Naive thymus-derived CD4-positive, alpha-beta T cell (primary cell): ENCODE measurements at regions not wholly inside any gene's neighbourhood (a gene's known extent, or its start where the extent isn't known, plus 50 kb on each side); places are given as distances from the start of the nearest gene placed in this dataset.

Experiments
- ATAC-seq: fragments of 150-1000 bp; cut with Tn5 transposase; 2 replicates; pipeline ENCODE4 v1.10.0; 2021; ENCODE audit warnings: mild to moderate bottlenecking, moderate library complexity
- CTCF ChIA-PET: fragments of 350-600 bp; sonication (Branson Sonifier 250); formaldehyde crosslinking; loops from one replicate; lab custom pipeline; 2021; ENCODE audit warnings: antibody characterized with exemption; lab: Charles Lee
- POLR2A ChIA-PET: fragments of 350-600 bp; sonication (Branson Sonifier 250); formaldehyde crosslinking; loops from one replicate; lab custom pipeline; 2021; ENCODE audit warnings: antibody characterized with exemption, inconsistent platforms; lab: Charles Lee
- DNase-seq, 9 donors: peaks; one replicate each; pipeline versions ENCODE4 v3.0.0 to v3.0.0-alpha.2; 2020 to 2022; ENCODE audit warnings: mixed read lengths in 1 of 9
- H3K27ac ChIP-seq: one replicate; pipeline ENCODE4 v1.7.0; 2013; ENCODE audit warnings: mild to moderate bottlenecking, low read depth, low read length, moderate library complexity
- H3K27me3 ChIP-seq, 2 donors: one replicate each; pipeline ENCODE4 v1.7.0; 2013; ENCODE audit warnings: low read length in 2 of 2, mild to moderate bottlenecking in 2 of 2, moderate library complexity in 2 of 2; ENCODE audit not compliant: control insufficient read depth in 2 of 2, insufficient read depth in 2 of 2
- H3K36me3 ChIP-seq, 3 experiments: 1 replicate in 2 of 3; 2 replicates in 1 of 3; pipeline ENCODE4 v1.7.0; 2013; ENCODE audit warnings: low read length in 3 of 3, mild to moderate bottlenecking in 3 of 3, moderate library complexity in 1 of 3; ENCODE audit not compliant: insufficient read depth in 3 of 3, control insufficient read depth in 2 of 3
- H3K4me1 ChIP-seq, 2 donors: one replicate each; pipeline ENCODE4 v1.7.0; 2013; ENCODE audit warnings: low read length in 2 of 2, mild to moderate bottlenecking in 2 of 2, moderate library complexity in 1 of 2; ENCODE audit not compliant: control insufficient read depth in 2 of 2, insufficient read depth in 2 of 2
- H3K4me3 ChIP-seq: 2 replicates; pipeline ENCODE4 v1.7.0; 2013; ENCODE audit warnings: mild to moderate bottlenecking, low read length
- H3K9me3 ChIP-seq, 3 experiments: 1 replicate in 2 of 3; 2 replicates in 1 of 3; pipeline ENCODE4 v1.7.0; 2013; ENCODE audit warnings: low read length in 3 of 3; ENCODE audit not compliant: control insufficient read depth in 2 of 3
- H3K27ac Mint-ChIP-seq, 9 donors: one replicate each; pipeline ENCODE4 v1.8.0; 2020 to 2022; ENCODE audit warnings: mixed read lengths in 9 of 9, mild to moderate bottlenecking in 8 of 9, moderate library complexity in 5 of 9, inconsistent platforms in 2 of 9
- H3K27me3 Mint-ChIP-seq, 5 donors: one replicate each; pipeline ENCODE4 v1.8.0; 2021 to 2022; ENCODE audit warnings: mixed read lengths in 5 of 5, mild to moderate bottlenecking in 1 of 5
- H3K36me3 Mint-ChIP-seq, 5 donors: one replicate each; pipeline ENCODE4 v1.8.0; 2020 to 2022; ENCODE audit warnings: mixed read lengths in 5 of 5, mild to moderate bottlenecking in 3 of 5, inconsistent platforms in 1 of 5
- H3K4me1 Mint-ChIP-seq, 7 donors: one replicate each; pipeline ENCODE4 v1.8.0; 2020 to 2022; ENCODE audit warnings: mixed read lengths in 7 of 7, mild to moderate bottlenecking in 3 of 7, inconsistent platforms in 1 of 7
- H3K4me3 Mint-ChIP-seq, 10 donors: one replicate each; pipeline ENCODE4 v1.8.0; 2020 to 2022; ENCODE audit warnings: mild to moderate bottlenecking in 10 of 10, mixed read lengths in 10 of 10, moderate library complexity in 6 of 10, inconsistent platforms in 2 of 10
- H3K9me3 Mint-ChIP-seq, 11 donors: one replicate each; pipeline ENCODE4 v1.8.0; 2020 to 2022; ENCODE audit warnings: mixed read lengths in 11 of 11, mild to moderate bottlenecking in 4 of 11, inconsistent platforms in 1 of 11, moderate library complexity in 1 of 11
- intact Hi-C, 2 donors: fragments of 100-400 bp; cut with micrococcal nuclease; formaldehyde crosslinking; loops; one replicate each; pipeline ENCODE4 v1.15.1; 2023

DNA sequence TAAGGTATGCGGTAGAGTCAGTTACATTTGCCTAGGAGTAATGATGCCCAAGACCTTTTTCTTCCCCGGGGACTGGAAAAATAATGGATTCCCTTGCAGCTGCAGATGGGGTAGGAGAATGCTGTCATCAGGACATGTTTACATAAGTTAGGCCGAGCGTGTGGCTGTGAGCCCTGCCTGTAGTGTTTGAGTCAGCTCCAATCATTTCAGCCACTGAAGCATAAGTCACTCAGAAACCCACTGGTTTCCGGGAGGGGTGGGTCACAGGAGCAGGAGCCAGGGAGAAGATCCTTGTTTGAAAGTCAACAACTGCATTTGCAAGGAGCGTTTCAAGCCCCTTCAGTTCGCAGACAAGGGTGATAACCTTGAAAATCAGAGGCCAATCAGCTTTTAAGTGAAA is 562.3 kb downstream of the MCTP2 start:
- ChIA-PET CTCF (no interaction called here), POLR2A (no interaction called here)
- ATAC-seq (no peak), DNase-seq (no peak)
- Mint-ChIP-seq H3K36me3 (no peaks in the 10 kb centered on the region), H3K27me3 (peaks cover 0 to 12% (median 0%) of the 10 kb centered on the region in 5 donors), H3K4me1 (no peaks in the 10 kb centered on the region), H3K27ac (no peak overlapping the region), H3K4me3 (no peak overlapping the region), H3K9me3 (peaks cover 0 to 22% (median 5%) of the 10 kb centered on the region in 11 donors)
- no peaks in the 10 kb centered on the region for H3K27me3 ChIP-seq
- no peaks in the 10 kb centered on the region for H3K4me1 ChIP-seq
- intact Hi-C loops = no loop called here
- H3K36me3 ChIP-seq = no peaks in the 10 kb centered on the region
- no peaks in the 10 kb centered on the region for H3K9me3 ChIP-seq
- H3K27ac ChIP-seq = no peak overlapping the region
- H3K4me3 ChIP-seq = no peak overlapping the region

DNA sequence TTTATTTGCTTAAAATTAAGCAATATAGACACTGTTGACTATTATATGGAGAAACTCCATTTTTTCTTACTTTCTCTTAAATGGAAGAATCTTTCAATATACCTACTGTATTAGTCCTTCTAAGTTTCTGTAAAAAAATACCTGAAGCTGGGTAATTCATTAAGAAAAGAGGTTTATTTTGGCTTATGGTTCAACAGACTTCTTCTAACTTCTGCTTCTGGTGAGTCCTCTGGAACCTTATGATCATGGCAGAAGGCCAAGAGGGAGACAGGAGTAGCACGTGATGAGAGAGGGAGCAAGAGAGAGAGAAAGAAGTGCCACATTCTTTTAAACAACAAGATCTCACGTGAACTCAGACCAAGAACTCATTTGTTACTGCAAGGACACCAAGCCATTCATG is 573.3 kb downstream of the MCTP2 start:
- Mint-ChIP-seq H3K36me3 (no peaks in the 10 kb centered on the region), H3K27me3 (peaks cover 0 to 30% (median 12%) of the 10 kb centered on the region in 5 donors), H3K27ac (no peak overlapping the region), H3K9me3 (peaks cover 0 to 16% (median 4%) of the 10 kb centered on the region in 11 donors), H3K4me3 (no peak overlapping the region), H3K4me1 (no peaks in the 10 kb centered on the region)
- ATAC-seq (no peak), DNase-seq (no peak)
- H3K9me3 ChIP-seq = no peaks in the 10 kb centered on the region
- ChIA-PET CTCF (no interaction called here), POLR2A (no interaction called here)
- no peaks in the 10 kb centered on the region for H3K4me1 ChIP-seq
- H3K27me3 ChIP-seq = no peaks in the 10 kb centered on the region
- intact Hi-C loops = no loop called here
- H3K36me3 ChIP-seq = no peaks in the 10 kb centered on the region
- no peak overlapping the region for H3K27ac ChIP-seq
- no peak overlapping the region for H3K4me3 ChIP-seq

DNA sequence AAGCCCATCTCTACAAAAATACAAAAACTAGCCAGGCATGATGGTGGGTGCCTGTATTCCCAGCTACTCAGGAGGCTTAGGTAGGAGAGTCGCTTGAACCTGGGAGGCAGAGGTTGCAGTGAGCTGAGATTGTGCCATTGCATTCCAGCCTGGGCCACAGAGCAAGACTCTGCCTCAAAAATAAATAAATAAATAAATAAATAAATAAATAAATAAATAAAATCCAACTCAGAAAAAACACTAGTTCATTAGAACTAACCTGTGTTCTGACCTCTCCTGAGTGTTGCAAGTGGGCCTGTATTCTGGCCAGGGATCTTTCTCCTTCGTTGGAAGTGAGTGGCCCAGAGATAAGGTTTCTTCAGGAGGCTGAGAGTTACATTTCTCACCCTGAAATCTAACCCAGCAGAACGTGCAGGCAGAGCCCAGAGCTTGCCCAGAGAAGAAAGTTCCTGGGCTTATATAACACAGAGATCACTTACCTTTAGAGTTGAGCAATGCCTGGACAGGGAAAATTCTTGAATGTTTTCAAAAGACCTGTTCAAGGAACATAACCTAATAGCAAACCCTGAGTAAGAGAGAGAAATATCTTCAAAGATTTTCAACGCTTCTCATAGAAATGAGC is 583.9 kb downstream of the MCTP2 start:
- H3K36me3 ChIP-seq = no peaks in the 10 kb centered on the region
- no peak overlapping the region for H3K4me3 Mint-ChIP-seq
- H3K4me3 ChIP-seq = no peak overlapping the region
- ChIA-PET POLR2A (no interaction called here), CTCF (no interaction called here)
- H3K9me3 ChIP-seq = no peaks in the 10 kb centered on the region
- intact Hi-C loops = no loop called here
- H3K27ac ChIP-seq = no peak overlapping the region
- H3K27me3 ChIP-seq = no peaks in the 10 kb centered on the region
- peaks cover 0 to 3% (median 0%) of the 10 kb centered on the region in 11 donors for H3K9me3 Mint-ChIP-seq
- DNase-seq (no peak), ATAC-seq (no peak)
- H3K4me1 ChIP-seq = no peaks in the 10 kb centered on the region
- H3K27ac Mint-ChIP-seq = no peak overlapping the region
- H3K36me3 Mint-ChIP-seq = no peaks in the 10 kb centered on the region
- no peaks in the 10 kb centered on the region for H3K4me1 Mint-ChIP-seq
- peaks cover 0 to 11% (median 5%) of the 10 kb centered on the region in 5 donors for H3K27me3 Mint-ChIP-seq

DNA sequence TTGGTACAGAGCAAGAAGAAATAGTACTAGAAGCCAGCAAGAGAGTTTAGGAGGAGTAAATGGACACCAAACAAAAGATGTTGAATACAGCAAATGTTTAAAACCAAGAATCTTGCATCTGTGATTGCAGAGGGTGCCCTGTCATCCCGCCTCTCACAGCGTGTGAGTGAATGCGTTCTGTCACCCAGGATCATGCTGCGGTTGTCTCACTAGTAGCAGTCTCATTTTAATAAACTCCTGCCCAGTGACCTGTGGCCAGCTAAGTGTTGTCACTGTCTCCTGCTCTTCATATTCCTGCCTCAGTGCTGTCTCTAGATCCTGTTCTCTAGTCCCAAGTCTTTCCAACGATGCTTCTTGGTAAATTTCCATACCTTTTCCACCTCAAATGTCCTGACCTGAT is 584.6 kb downstream of the MCTP2 start:
- Mint-ChIP-seq H3K9me3 (peaks cover 0 to 3% (median 0%) of the 10 kb centered on the region in 11 donors), H3K27ac (no peak overlapping the region)

DNA sequence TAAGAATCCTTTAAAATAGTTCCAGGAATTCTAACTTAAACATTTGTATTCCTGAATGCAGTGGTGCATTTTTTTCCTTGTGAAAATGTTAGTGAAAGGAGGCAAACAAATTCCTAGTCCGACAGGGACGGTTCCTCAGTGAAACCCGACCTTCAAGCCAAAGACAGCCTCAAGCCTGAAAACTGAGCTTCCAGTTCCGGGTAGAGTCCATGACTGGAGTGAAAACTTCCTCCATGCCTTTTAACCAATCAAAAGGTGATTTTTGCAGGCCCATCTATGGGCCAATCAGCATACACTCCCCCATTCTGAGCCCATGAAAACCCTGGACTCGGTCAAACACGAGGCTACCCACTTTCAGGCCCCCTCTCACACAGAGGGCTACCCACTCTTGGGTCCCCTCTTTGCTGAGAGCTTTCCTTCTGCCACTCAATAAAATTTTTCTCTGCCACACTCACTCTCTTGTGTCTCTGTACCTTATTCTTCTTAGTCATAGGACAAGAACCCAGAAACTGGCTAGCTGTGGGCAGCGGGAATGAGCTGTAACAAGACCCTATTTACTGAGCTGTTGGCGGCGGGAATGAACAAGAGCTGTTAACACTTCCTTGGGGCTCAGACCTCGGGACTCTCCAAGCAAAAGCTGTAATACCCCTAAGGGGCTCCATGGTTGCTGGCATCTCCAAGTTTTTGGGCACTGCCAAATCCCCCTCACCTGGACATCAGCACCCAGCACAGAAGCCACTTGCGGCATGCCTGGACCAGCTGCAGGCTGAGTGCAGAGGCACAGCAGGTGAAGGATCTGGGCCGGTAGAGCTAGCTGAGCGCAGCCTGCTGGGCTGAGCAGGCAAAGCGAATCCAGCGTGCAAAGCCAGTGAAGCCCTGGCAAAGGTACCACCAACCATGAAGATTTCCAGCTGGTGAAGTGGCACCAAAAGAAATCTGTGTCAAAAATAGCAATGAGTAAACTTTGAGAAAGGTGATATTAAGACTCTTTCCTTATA is 598.8 kb downstream of the MCTP2 start:
- Histone ChIP-seq H3K4me3 (no peak overlapping the region), H3K4me1 (no peaks in the 10 kb centered on the region), H3K27ac (no peak overlapping the region), H3K36me3 (no peaks in the 10 kb centered on the region), H3K9me3 (no peaks in the 10 kb centered on the region), H3K27me3 (no peaks in the 10 kb centered on the region)
- no peaks in the 10 kb centered on the region for H3K36me3 Mint-ChIP-seq
- ChIA-PET CTCF (no interaction called here), POLR2A (no interaction called here)
- H3K9me3 Mint-ChIP-seq = peaks cover 0 to 5% (median 0%) of the 10 kb centered on the region in 11 donors
- H3K4me1 Mint-ChIP-seq = peaks cover 0 to 2% (median 0%) of the 10 kb centered on the region in 7 donors
- intact Hi-C loops = no loop called here
- H3K27ac Mint-ChIP-seq = no peak overlapping the region
- H3K4me3 Mint-ChIP-seq = no peak overlapping the region
- no peak for ATAC-seq
- H3K27me3 Mint-ChIP-seq = peaks cover 0 to 3% (median 0%) of the 10 kb centered on the region in 5 donors
- no peak for DNase-seq

More for the DNA sequence above, 584.6 kb downstream of the MCTP2 start:
- ATAC-seq (no peak), DNase-seq (no peak)
- Histone ChIP-seq H3K27me3 (no peaks in the 10 kb centered on the region), H3K36me3 (no peaks in the 10 kb centered on the region), H3K9me3 (no peaks in the 10 kb centered on the region), H3K27ac (no peak overlapping the region), H3K4me1 (no peaks in the 10 kb centered on the region), H3K4me3 (no peak overlapping the region)
- Mint-ChIP-seq H3K36me3 (no peaks in the 10 kb centered on the region), H3K27me3 (peaks cover 0 to 10% (median 5%) of the 10 kb centered on the region in 5 donors), H3K4me3 (no peak overlapping the region), H3K4me1 (no peaks in the 10 kb centered on the region)
- CTCF ChIA-PET = no interaction called here
- intact Hi-C loops = no loop called here
- POLR2A ChIA-PET = no interaction called here

DNA sequence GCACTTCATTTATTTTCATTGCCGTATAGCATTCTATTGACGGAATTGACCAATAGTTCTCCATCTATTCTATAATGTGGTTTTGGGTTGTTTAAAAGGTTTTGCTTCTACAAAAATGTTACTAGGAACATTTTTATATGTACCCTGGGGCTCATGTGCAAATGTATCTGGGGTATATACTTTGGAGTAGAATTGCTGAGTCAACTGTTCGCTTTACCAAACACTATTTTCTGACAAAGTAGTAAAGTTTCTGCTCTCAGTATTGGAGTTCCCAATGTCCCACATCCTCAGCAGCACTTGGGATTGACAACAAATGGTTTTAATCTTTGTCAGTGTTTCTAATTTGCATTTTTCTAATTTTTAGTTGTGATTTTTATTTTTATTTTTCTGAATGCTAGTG is 602.6 kb downstream of the MCTP2 start:
- ChIA-PET CTCF (no interaction called here), POLR2A (no interaction called here)
- DNase-seq = no peak

More for the DNA sequence above, 602.6 kb downstream of the MCTP2 start:
- Histone ChIP-seq H3K27me3 (no peaks in the 10 kb centered on the region), H3K4me3 (no peak overlapping the region), H3K4me1 (no peaks in the 10 kb centered on the region), H3K27ac (no peak overlapping the region), H3K9me3 (no peaks in the 10 kb centered on the region), H3K36me3 (no peaks in the 10 kb centered on the region)
- H3K9me3 Mint-ChIP-seq = peaks cover 0 to 9% (median 0%) of the 10 kb centered on the region in 11 donors
- H3K4me1 Mint-ChIP-seq = no peaks in the 10 kb centered on the region
- ATAC-seq = no peak
- peaks cover 0 to 10% (median 0%) of the 10 kb centered on the region in 5 donors for H3K27me3 Mint-ChIP-seq
- no peak overlapping the region for H3K4me3 Mint-ChIP-seq
- intact Hi-C loops = no loop called here
- H3K36me3 Mint-ChIP-seq = no peaks in the 10 kb centered on the region
- H3K27ac Mint-ChIP-seq = no peak overlapping the region
